ENCODE measurements at regions not wholly inside any gene's neighbourhood (a gene's known extent, or its start where the extent isn't known, plus 50 kb on each side); places are given as distances from the start of the nearest gene placed in this dataset.

GRCh38 chr1:57500136-57500830 is 76.4 kb upstream of the DAB1 start:
- TF ChIP-seq CTCF (IDR thresholded peaks at IDR 0.05; ENCODE audit: low read depth, low read length) (no peak), EZH2phosphoT487 (IDR thresholded peaks at IDR 0.05; ENCODE audit: low read depth) (no peak)
